Nephron progenitor cell (in vitro differentiated cells): ENCODE measurements at regions not wholly inside any gene's neighbourhood (a gene's known extent, or its start where the extent isn't known, plus 50 kb on each side); places are given as distances from the start of the nearest gene placed in this dataset.

Experiments
- DNase-seq: peaks from one replicate; pipeline ENCODE4 v3.0.0; 2021
- H3K27ac Mint-ChIP-seq: 2 replicates; pipeline ENCODE4 v1.8.0; 2021; ENCODE audit warnings: mild to moderate bottlenecking, moderate library complexity, mixed read lengths
- H3K27me3 Mint-ChIP-seq: 2 replicates; pipeline ENCODE4 v1.8.0; 2021; ENCODE audit warnings: mild to moderate bottlenecking, low read depth, mixed read lengths; ENCODE audit not compliant: poor library complexity
- H3K36me3 Mint-ChIP-seq: 2 replicates; pipeline ENCODE4 v1.8.0; 2021; ENCODE audit warnings: low read depth, mixed read lengths
- H3K4me1 Mint-ChIP-seq: 2 replicates; pipeline ENCODE4 v1.8.0; 2021; ENCODE audit warnings: mixed read lengths
- H3K4me3 Mint-ChIP-seq: 2 replicates; pipeline ENCODE4 v1.8.0; 2021; ENCODE audit warnings: mild to moderate bottlenecking, moderate library complexity, mixed read lengths
- H3K9me3 Mint-ChIP-seq: 2 replicates; pipeline ENCODE4 v1.8.0; 2021; ENCODE audit warnings: mild to moderate bottlenecking, moderate library complexity, mixed read lengths
- TF ChIP-seq, protein P1 (sequence below): fragments of 200-600 bp; sonication (generic); IDR thresholded peaks from 2 replicates; pipeline ENCODE4 v1.5.0; 2021; ENCODE audit warnings: antibody characterized with exemption

DNA sequence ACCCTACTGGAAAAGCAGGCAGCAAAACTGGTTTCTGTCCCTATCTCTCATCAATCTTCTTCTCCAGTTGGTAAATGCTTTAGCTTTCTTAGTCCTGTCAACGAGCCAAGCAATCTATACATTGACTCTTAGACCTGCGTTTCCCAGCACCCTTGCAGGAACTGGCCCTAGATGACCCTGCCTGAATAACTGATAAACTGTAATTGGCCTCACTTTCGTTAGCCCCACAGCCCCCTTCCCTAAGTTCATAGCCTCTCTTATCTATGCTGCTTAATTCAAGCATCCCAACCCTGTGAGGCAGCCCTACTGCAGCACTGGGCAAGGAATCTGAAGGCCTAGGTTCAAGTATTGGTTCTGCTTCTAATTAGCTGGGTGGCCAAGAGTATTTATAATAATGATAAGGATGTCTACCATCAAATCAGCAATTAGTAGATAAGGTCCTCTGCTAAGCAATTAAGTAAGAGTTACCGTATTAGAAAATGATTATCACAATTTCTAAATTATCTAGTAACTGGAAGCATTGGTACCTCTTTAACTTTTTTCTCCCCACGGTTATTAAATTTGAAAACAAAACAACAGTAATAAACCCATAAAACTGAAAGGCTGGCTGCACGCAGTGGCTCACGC lies 86.4 kb upstream of the RMDN2 start:
- Mint-ChIP-seq H3K27me3 (peaks cover 10% of the 10 kb centered on the region), H3K4me3 (no peak overlapping the region), H3K36me3 (no peaks in the 10 kb centered on the region), H3K9me3 (no peaks in the 10 kb centered on the region), H3K27ac (no peak overlapping the region), H3K4me1 (peaks cover 10% of the 10 kb centered on the region)
- DNase-seq: no peak
- TF ChIP-seq, protein P1, sequence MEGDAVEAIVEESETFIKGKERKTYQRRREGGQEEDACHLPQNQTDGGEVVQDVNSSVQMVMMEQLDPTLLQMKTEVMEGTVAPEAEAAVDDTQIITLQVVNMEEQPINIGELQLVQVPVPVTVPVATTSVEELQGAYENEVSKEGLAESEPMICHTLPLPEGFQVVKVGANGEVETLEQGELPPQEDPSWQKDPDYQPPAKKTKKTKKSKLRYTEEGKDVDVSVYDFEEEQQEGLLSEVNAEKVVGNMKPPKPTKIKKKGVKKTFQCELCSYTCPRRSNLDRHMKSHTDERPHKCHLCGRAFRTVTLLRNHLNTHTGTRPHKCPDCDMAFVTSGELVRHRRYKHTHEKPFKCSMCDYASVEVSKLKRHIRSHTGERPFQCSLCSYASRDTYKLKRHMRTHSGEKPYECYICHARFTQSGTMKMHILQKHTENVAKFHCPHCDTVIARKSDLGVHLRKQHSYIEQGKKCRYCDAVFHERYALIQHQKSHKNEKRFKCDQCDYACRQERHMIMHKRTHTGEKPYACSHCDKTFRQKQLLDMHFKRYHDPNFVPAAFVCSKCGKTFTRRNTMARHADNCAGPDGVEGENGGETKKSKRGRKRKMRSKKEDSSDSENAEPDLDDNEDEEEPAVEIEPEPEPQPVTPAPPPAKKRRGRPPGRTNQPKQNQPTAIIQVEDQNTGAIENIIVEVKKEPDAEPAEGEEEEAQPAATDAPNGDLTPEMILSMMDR: no peak

DNA sequence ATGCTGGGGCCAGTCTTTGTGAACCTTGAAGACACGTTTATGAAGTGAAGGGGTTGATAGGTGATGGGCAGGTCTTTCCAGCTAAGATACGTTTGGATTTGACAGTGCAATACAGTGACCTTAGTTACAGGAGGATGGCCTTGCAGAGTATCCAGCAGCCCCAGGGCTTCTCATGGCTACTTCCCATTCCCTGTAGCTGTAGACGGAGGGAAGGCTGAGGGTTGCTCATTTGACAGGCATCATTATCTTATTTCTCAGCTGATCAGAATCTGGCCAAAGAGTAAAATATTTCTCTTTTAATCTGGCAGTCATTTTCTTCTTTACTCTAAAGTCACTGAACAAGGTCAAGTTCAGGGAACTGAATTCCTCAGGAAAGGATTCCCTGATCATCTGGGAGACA lies 85.1 kb upstream of the RMDN2 start:
- TF ChIP-seq, protein P1: no peak
- Mint-ChIP-seq H3K27ac (no peak overlapping the region), H3K27me3 (peaks cover 10% of the 10 kb centered on the region), H3K9me3 (peaks cover 4% of the 10 kb centered on the region), H3K4me1 (peaks cover 10% of the 10 kb centered on the region), H3K36me3 (no peaks in the 10 kb centered on the region), H3K4me3 (no peak overlapping the region)
- DNase-seq: no peak

DNA sequence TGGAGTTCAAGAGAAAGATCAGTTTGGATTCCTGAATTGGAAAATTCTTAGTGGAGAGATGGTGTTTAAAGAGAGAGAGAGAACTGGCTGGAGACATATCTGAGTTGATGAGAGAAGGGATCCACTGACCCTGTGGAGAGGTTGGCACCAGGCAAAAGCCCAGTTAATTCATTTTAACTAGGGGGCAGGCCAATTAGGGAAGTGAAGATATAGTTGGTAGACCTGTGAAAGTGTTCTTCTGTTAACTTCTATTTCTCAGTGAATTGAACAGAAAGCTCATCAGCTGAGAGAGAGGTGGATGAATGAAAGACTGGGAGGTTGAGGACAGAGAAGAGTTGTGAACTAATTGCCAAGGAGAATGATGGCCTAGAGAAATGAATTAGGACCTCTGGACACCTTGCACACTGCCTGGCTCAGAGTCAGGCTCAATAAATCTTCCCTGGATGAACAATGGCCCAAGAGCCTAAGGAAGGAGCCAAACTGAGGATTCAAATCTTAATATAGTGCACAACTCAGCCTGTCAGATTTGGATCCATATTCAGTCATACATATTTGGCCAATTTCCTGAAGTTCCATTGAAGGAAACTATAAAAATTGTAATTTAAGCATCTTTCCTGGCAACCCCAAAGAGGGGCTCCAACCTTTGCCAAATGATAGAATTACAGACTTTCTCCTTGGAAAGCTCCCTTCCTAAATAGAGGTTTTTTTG lies 82.2 kb upstream of the RMDN2 start:
- Mint-ChIP-seq H3K27ac (no peak overlapping the region), H3K4me1 (peaks cover 8% of the 10 kb centered on the region), H3K9me3 (peaks cover 7% of the 10 kb centered on the region), H3K27me3 (peaks cover 10% of the 10 kb centered on the region), H3K36me3 (no peaks in the 10 kb centered on the region), H3K4me3 (no peak overlapping the region)
- TF ChIP-seq, protein P1: no peak
- DNase-seq: no peak

DNA sequence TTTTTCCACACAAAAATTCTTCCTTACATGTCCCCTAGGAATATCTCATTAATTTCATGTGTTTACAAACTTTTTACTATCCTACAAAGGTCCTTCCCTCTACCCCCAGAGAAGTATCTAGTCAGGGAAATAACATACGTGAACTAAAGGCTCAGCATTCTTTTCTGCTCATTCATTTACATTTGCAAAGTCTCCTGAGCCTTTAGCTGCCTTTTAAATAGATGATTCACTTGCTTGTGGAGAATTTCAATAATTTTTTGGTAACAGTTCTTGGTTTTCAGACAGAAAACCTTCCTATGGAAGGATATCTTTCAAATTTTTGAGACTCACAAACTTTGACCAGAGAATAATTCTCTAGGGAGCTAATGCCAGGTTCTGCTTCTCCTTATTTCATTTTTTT lies 81.5 kb upstream of the RMDN2 start:
- Mint-ChIP-seq H3K27me3 (peaks cover 10% of the 10 kb centered on the region), H3K36me3 (no peaks in the 10 kb centered on the region), H3K9me3 (peaks cover 7% of the 10 kb centered on the region), H3K4me3 (no peak overlapping the region), H3K4me1 (peaks cover 1% of the 10 kb centered on the region), H3K27ac (no peak overlapping the region)
- TF ChIP-seq, protein P1: no peak
- DNase-seq: no peak

DNA sequence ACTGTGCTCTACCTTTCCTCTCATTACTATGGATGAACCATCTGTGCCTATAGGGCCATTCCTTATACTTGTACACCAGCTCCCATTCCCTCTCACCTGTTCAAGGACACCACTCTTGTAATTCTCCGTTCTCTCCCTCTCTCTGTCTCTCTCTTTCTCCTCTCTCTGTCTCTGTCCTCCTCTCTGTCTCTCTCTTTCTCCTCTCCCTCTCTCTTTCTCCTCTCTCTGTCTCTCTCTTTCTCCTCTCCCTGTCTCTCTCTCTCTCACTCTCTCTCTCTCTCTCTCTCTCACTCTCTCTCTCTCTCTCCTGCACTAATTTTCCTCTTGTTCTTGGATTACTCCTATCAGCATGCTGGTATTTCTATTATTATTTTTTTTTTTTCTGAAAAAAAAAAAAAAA lies 78.9 kb upstream of the RMDN2 start:
- peaks cover 10% of the 10 kb centered on the region for H3K27me3 Mint-ChIP-seq
- TF ChIP-seq, protein P1: no peak
- DNase-seq: no peak
- H3K36me3 Mint-ChIP-seq: no peaks in the 10 kb centered on the region
- H3K4me3 Mint-ChIP-seq: no peak overlapping the region
- H3K9me3 Mint-ChIP-seq: peaks cover 7% of the 10 kb centered on the region
- H3K4me1 Mint-ChIP-seq: peaks cover 3% of the 10 kb centered on the region
- no peak overlapping the region for H3K27ac Mint-ChIP-seq

DNA sequence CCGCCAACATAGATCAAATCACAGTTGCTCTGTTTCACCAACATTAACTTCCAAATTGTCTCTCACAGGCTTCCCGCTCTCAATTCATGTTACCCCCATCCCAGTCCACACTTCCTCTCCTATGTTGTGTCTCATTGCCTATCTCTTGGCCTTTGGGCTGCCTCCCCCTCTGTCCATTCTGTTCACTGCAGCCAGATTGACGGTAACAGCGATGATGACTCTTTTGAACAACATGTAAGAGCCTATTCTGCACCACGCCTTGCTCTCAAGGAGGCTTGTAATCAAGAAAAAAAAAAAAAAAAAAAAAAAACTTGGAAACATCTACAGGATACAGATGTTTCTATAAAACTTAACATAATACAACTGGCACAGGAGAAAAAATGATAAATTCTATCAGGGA lies 77.3 kb upstream of the RMDN2 start:
- H3K4me3 Mint-ChIP-seq: no peak overlapping the region

More for the DNA sequence above, 77.3 kb upstream of the RMDN2 start:
- no peaks in the 10 kb centered on the region for H3K36me3 Mint-ChIP-seq
- H3K9me3 Mint-ChIP-seq: peaks cover 7% of the 10 kb centered on the region
- peaks cover 12% of the 10 kb centered on the region for H3K4me1 Mint-ChIP-seq
- no peaks in the 10 kb centered on the region for H3K27me3 Mint-ChIP-seq
- no peak overlapping the region for H3K27ac Mint-ChIP-seq
- TF ChIP-seq, protein P1: no peak
- DNase-seq: no peak
